ENCODE measurements at regions not wholly inside any gene's neighbourhood (a gene's known extent, or its start where the extent isn't known, plus 50 kb on each side); places are given as distances from the start of the nearest gene placed in this dataset.
"Not testable (repeated sequence)": the region's sequence is repeated elsewhere in the genome, so short reads cannot be mapped to it uniquely, and the experiment has no call there.

GRCh38 chr4:56575820-56576429 lies 70.3 kb downstream of the ARL9 start:
- DNase-seq (ENCODE audit: low read depth) = peak; percentile 76
- H3K9ac ChIP-seq (ENCODE audit: low read length) = no peak overlapping the region
- H3K9me3 ChIP-seq (ENCODE audit: control insufficient read depth, low read length) = no peaks in the 10 kb centered on the region
- H3K4me3 ChIP-seq (ENCODE audit: low read length) = no peak overlapping the region
- no peaks in the 10 kb centered on the region for H3K4me1 ChIP-seq (ENCODE audit: control insufficient read depth, insufficient read depth, low read length)
- H3K27me3 ChIP-seq (replicated peaks; ENCODE audit: control insufficient read depth, insufficient read depth, low read length) = no peaks in the 10 kb centered on the region
- H3K36me3 ChIP-seq (ENCODE audit: control insufficient read depth, insufficient read depth, low read length, severe bottlenecking) = no peaks in the 10 kb centered on the region

GRCh38 chr4:56592417-56592816 lies 86.8 kb downstream of the ARL9 start:
- H3K4me1 ChIP-seq (ENCODE audit: control insufficient read depth, insufficient read depth, low read length); H3K36me3 ChIP-seq (ENCODE audit: control insufficient read depth, insufficient read depth, low read length, severe bottlenecking); H3K9ac ChIP-seq (ENCODE audit: low read length); H3K4me3 ChIP-seq (ENCODE audit: low read length); H3K9me3 ChIP-seq (ENCODE audit: control insufficient read depth, low read length); DNase-seq (ENCODE audit: low read depth): not testable (repeated sequence)
- H3K27me3 ChIP-seq (replicated peaks; ENCODE audit: control insufficient read depth, insufficient read depth, low read length) = peaks cover 11% of the 10 kb centered on the region

Data from adipocyte (in vitro differentiated cells).